ENCODE measurements at regions not wholly inside any gene's neighbourhood (a gene's known extent, or its start where the extent isn't known, plus 50 kb on each side); places are given as distances from the start of the nearest gene placed in this dataset.

DNA sequence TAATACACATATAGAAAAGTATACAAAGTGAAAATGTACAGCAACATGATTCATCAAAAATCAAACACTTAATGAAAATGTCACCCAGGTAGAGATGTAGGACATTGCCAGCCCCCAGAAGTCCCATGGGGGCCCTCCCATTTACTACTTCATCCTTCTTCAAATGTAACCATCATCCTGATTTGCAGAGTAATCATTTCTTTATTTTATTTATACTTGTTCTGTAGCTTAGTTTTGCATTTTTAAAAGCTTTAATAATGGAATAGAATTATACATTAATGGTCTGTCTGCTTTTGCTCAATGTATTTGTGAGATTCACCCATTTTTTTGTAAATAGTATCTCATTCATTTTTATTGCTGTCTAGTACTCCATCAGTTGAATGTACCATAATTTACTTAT is 96.8 kb upstream of the CD55 start:
- TF ChIP-seq POLR2A (IDR thresholded peaks at IDR 0.05; ENCODE audit: low read depth, low read length) (no peak), CHD1 (IDR thresholded peaks at IDR 0.05; ENCODE audit: low read depth, low read length) (no peak), RCOR1 (IDR thresholded peaks at IDR 0.05; ENCODE audit: insufficient replicate concordance, low read length) (no peak), BHLHE40 (IDR thresholded peaks at IDR 0.05; ENCODE audit: low read depth, low read length) (no peak), MAFK (IDR thresholded peaks at IDR 0.05; ENCODE audit: low read depth, low read length) (no peak), FOS (IDR thresholded peaks at IDR 0.05; ENCODE audit: low read depth, low read length) (no peak), SMC3 (IDR thresholded peaks at IDR 0.05; ENCODE audit: low read depth, low read length) (no peak), MXI1 (IDR thresholded peaks at IDR 0.05; ENCODE audit: borderline replicate concordance, low read depth, low read length) (no peak), RFX5 (IDR thresholded peaks at IDR 0.05; ENCODE audit: low read depth, low read length) (no peak), CEBPB (IDR thresholded peaks at IDR 0.05; ENCODE audit: low read depth, low read length) (no peak), MAZ (IDR thresholded peaks at IDR 0.05; ENCODE audit: borderline replicate concordance, low read depth, low read length) (no peak), RAD21 (IDR thresholded peaks at IDR 0.05; ENCODE audit: low read length) (no peak), NFE2L2 (IDR thresholded peaks at IDR 0.05; ENCODE audit: low read depth, low read length) (no peak)
- TF ChIP-seq, protein P1, sequence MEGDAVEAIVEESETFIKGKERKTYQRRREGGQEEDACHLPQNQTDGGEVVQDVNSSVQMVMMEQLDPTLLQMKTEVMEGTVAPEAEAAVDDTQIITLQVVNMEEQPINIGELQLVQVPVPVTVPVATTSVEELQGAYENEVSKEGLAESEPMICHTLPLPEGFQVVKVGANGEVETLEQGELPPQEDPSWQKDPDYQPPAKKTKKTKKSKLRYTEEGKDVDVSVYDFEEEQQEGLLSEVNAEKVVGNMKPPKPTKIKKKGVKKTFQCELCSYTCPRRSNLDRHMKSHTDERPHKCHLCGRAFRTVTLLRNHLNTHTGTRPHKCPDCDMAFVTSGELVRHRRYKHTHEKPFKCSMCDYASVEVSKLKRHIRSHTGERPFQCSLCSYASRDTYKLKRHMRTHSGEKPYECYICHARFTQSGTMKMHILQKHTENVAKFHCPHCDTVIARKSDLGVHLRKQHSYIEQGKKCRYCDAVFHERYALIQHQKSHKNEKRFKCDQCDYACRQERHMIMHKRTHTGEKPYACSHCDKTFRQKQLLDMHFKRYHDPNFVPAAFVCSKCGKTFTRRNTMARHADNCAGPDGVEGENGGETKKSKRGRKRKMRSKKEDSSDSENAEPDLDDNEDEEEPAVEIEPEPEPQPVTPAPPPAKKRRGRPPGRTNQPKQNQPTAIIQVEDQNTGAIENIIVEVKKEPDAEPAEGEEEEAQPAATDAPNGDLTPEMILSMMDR (conservative IDR thresholded peaks at IDR 0.05; ENCODE audit: low read depth, low read length), result no peak
